GM12865 (cell line): ENCODE measurements at regions not wholly inside any gene's neighbourhood (a gene's known extent, or its start where the extent isn't known, plus 50 kb on each side); places are given as distances from the start of the nearest gene placed in this dataset.

Experiments
- DNase-seq: peaks from one replicate; pipeline ENCODE4 v3.0.0; 2010; ENCODE audit warnings: low read depth
- H3K4me3 ChIP-seq: 2 replicates; pipeline ENCODE4 v1.5.1; 2011; ENCODE audit warnings: mild to moderate bottlenecking, low read depth, low read length, control low read depth
- CTCF ChIP-seq: IDR thresholded peaks from 2 replicates; pipeline ENCODE4 v1.5.1; 2011; ENCODE audit warnings: low read length, control low read depth, low read depth, inconsistent platforms; ENCODE audit not compliant: insufficient read depth; ENCODE audit errors: missing control alignments

- no peak overlapping the region for H3K4me3 ChIP-seq
- DNase-seq: no peak
- no peak for TF ChIP-seq CTCF
Observed at GRCh38 chr20:24723647-24724352, 225.3 kb upstream of the CST7 start.

- no peak for TF ChIP-seq CTCF
- no peak overlapping the region for H3K4me3 ChIP-seq
- DNase-seq: no peak
Observed at GRCh38 chr20:24724982-24725533, 224.0 kb upstream of the CST7 start.

- H3K4me3 ChIP-seq: no peak overlapping the region
- no peak for TF ChIP-seq CTCF
- no peak for DNase-seq
Observed at GRCh38 chr20:24727795-24728194, 221.3 kb upstream of the CST7 start.

- H3K4me3 ChIP-seq: no peak overlapping the region
- no peak for DNase-seq
- no peak for TF ChIP-seq CTCF
Observed at GRCh38 chr20:24729896-24730605, 219.0 kb upstream of the CST7 start.

- DNase-seq: no peak
- no peak for TF ChIP-seq CTCF
- no peak overlapping the region for H3K4me3 ChIP-seq
Observed at GRCh38 chr20:24730750-24731149, 218.3 kb upstream of the CST7 start.

- H3K4me3 ChIP-seq: no peak overlapping the region
- TF ChIP-seq CTCF: no peak
- no peak for DNase-seq
Observed at GRCh38 chr20:24731312-24731711, 217.8 kb upstream of the CST7 start.
